ENCODE measurements at regions not wholly inside any gene's neighbourhood (a gene's known extent, or its start where the extent isn't known, plus 50 kb on each side); places are given as distances from the start of the nearest gene placed in this dataset.

GRCh38 chr13:33891196-33891742, 73.3 kb downstream of the RFC3 start:
- no peak for DNase-seq

- DNase-seq = no peak
Observed at GRCh38 chr13:33893559-33893958, 75.6 kb downstream of the RFC3 start.

- DNase-seq = peak in 1 of 2 experiments; percentile 28
Observed at GRCh38 chr13:33904431-33904830, 86.5 kb downstream of the RFC3 start.

GRCh38 chr13:33908116-33908515, 90.2 kb downstream of the RFC3 start:
- peak in 1 of 2 experiments; percentile 32 for DNase-seq

- DNase-seq = peak; percentile 5 to 46
Observed at GRCh38 chr13:33910255-33910654, 92.3 kb downstream of the RFC3 start.

- DNase-seq = no peak
Observed at GRCh38 chr13:33911521-33911920, 93.6 kb downstream of the RFC3 start.

- DNase-seq = no peak
Observed at GRCh38 chr13:33913829-33914228, 95.9 kb downstream of the RFC3 start.

GRCh38 chr13:33917190-33917589, 99.2 kb downstream of the RFC3 start:
- no peak for DNase-seq

GRCh38 chr13:33918199-33918932, 100.4 kb downstream of the RFC3 start:
- DNase-seq = peak; percentile 34 to 68

GRCh38 chr13:33919120-33919519, 101.2 kb downstream of the RFC3 start:
- no peak for DNase-seq

GRCh38 chr13:33925563-33925962, 107.6 kb downstream of the RFC3 start:
- no peak for DNase-seq

- DNase-seq = no peak
Observed at GRCh38 chr13:33927315-33927714, 109.4 kb downstream of the RFC3 start.

GRCh38 chr13:33931397-33932311, 113.7 kb downstream of the RFC3 start:
- no peak for DNase-seq

GRCh38 chr13:33932769-33933406, 114.9 kb downstream of the RFC3 start:
- peak in 1 of 2 experiments; percentile 38 for DNase-seq

GRCh38 chr13:33933810-33934209, 115.9 kb downstream of the RFC3 start:
- no peak for DNase-seq

- DNase-seq = no peak
Observed at GRCh38 chr13:33934343-33934742, 116.4 kb downstream of the RFC3 start.

GRCh38 chr13:33934951-33935371, 117.0 kb downstream of the RFC3 start:
- no peak for DNase-seq

GRCh38 chr13:33935969-33936368, 118.0 kb downstream of the RFC3 start:
- DNase-seq = no peak

GRCh38 chr13:33937373-33938098, 119.6 kb downstream of the RFC3 start:
- no peak for DNase-seq

- DNase-seq = no peak
Observed at GRCh38 chr13:33940256-33940655, 122.3 kb downstream of the RFC3 start.

- no peak for DNase-seq
Observed at GRCh38 chr13:33940898-33941297, 122.9 kb downstream of the RFC3 start.

GRCh38 chr13:33945477-33945876, 127.5 kb downstream of the RFC3 start:
- no peak for DNase-seq

Measured in cerebellar nuclear complex (tissue), 1 donor.